IMR-90 (cell line): ENCODE measurements at regions not wholly inside any gene's neighbourhood (a gene's known extent, or its start where the extent isn't known, plus 50 kb on each side); places are given as distances from the start of the nearest gene placed in this dataset.

ENCODE experiments used
- ATAC-seq: fragments of 200-7000 bp; cut with Tn5 transposase; 2 replicates; pipeline ENCODE4 v1.9.1; 2020; ENCODE audit warnings: low read depth, mild to moderate bottlenecking, moderate library complexity
- BruUV-seq: library from RNA; stranded (reverse); fragments of 400-500 nt; replicated peaks from 2 replicates; lab custom pipeline; 2021; lab: Mats Ljungman, UMichigan
- CTCF ChIA-PET: fragments of 300-600 bp; formaldehyde crosslinking; extraction: SDS; loops from one replicate; lab custom pipeline; 2021; ENCODE audit warnings: antibody characterized with exemption; lab: Yijun Ruan, JAX
- POLR2A ChIA-PET: fragments of 300-600 bp; sonication (Branson Sonifier 250); formaldehyde crosslinking; loops from one replicate; lab custom pipeline; 2022; ENCODE audit warnings: antibody characterized with exemption; ENCODE audit not compliant: unreplicated experiment; lab: Charles Lee
- DNase-seq: peaks from one replicate; pipeline ENCODE4 v3.0.0; 2013
- H2AFZ ChIP-seq: replicated peaks from 2 replicates; pipeline ENCODE3; 2013; ENCODE audit warnings: low read length, mild to moderate bottlenecking; ENCODE audit not compliant: poor library complexity
- H2AK5ac ChIP-seq: 2 replicates; pipeline ENCODE4 v1.6.1; 2013; ENCODE audit warnings: low read depth, low read length, inconsistent platforms
- H2AK9ac ChIP-seq: replicated peaks from 2 replicates; pipeline ENCODE3; 2013; ENCODE audit warnings: mild to moderate bottlenecking, low read depth, low read length, moderate library complexity; ENCODE audit not compliant: poor library complexity
- H2BK120ac ChIP-seq: 2 replicates; pipeline ENCODE4 v1.6.1; 2013; ENCODE audit warnings: low read depth, low read length, inconsistent platforms
- H2BK15ac ChIP-seq: 3 replicates; pipeline ENCODE4 v1.6.1; 2013; ENCODE audit warnings: low read depth, low read length, inconsistent platforms
- H2BK20ac ChIP-seq: 2 replicates; pipeline ENCODE4 v1.6.1; 2013; ENCODE audit warnings: low read depth, mild to moderate bottlenecking, inconsistent platforms, low read length, moderate library complexity
- H2BK5ac ChIP-seq: 2 replicates; pipeline ENCODE4 v1.6.1; 2013; ENCODE audit warnings: mild to moderate bottlenecking, low read depth, low read length, inconsistent platforms; ENCODE audit not compliant: poor library complexity, severe bottlenecking
- H3K14ac ChIP-seq: replicated peaks from 2 replicates; pipeline ENCODE4 v1.6.1; 2013; ENCODE audit warnings: low read depth, low read length, inconsistent platforms
- H3K18ac ChIP-seq: 2 replicates; pipeline ENCODE4 v1.6.1; 2013; ENCODE audit warnings: low read depth, low read length, control low read depth
- H3K23ac ChIP-seq: 2 replicates; pipeline ENCODE4 v1.6.1; 2013; ENCODE audit warnings: low read depth, low read length, inconsistent platforms
- H3K27ac ChIP-seq: 2 replicates; pipeline ENCODE4 v1.5.1; 2013; ENCODE audit warnings: mild to moderate bottlenecking, control low read depth, low read length; ENCODE audit not compliant: insufficient read depth
- H3K27me3 ChIP-seq: 2 replicates; pipeline ENCODE4 v1.6.1; 2013; ENCODE audit warnings: low read length; ENCODE audit not compliant: control insufficient read depth, insufficient read depth
- H3K36me3 ChIP-seq: 2 replicates; pipeline ENCODE4 v1.6.1; 2013; ENCODE audit warnings: low read length, mixed read lengths; ENCODE audit not compliant: control insufficient read depth, insufficient read depth
- H3K4ac ChIP-seq: 2 replicates; pipeline ENCODE4 v1.6.1; 2013; ENCODE audit warnings: low read depth, low read length, inconsistent platforms
- H3K4me1 ChIP-seq: 2 replicates; pipeline ENCODE4 v1.6.1; 2013; ENCODE audit warnings: low read length, mixed read lengths; ENCODE audit not compliant: control insufficient read depth, insufficient read depth
- H3K4me2 ChIP-seq: 2 replicates; pipeline ENCODE4 v1.6.1; 2013; ENCODE audit warnings: low read depth, mild to moderate bottlenecking, control low read depth, low read length, moderate library complexity
- H3K4me3 ChIP-seq: 2 replicates; pipeline ENCODE4 v1.5.1; 2013; ENCODE audit warnings: low read depth, mild to moderate bottlenecking, control low read depth, low read length, moderate library complexity; ENCODE audit not compliant: insufficient read depth
- H3K56ac ChIP-seq: 2 replicates; pipeline ENCODE4 v1.6.1; 2013; ENCODE audit warnings: low read length, inconsistent platforms; ENCODE audit not compliant: insufficient read depth; ENCODE audit errors: extremely low read depth
- H3K79me1 ChIP-seq, 2 experiments: 2 replicates each; pipeline ENCODE4 v1.6.1; 2013; ENCODE audit warnings: low read length in 2 of 2, inconsistent platforms in 1 of 2, low read depth in 1 of 2
- H3K9ac ChIP-seq: 2 replicates; pipeline ENCODE4 v1.6.1; 2013; ENCODE audit warnings: low read depth, low read length, control low read depth
- H3K9me1 ChIP-seq: 2 replicates; pipeline ENCODE4 v1.6.1; 2013; ENCODE audit warnings: low read length, inconsistent platforms; ENCODE audit not compliant: insufficient read depth
- H3K9me3 ChIP-seq: 2 replicates; pipeline ENCODE4 v1.6.1; 2013; ENCODE audit warnings: low read length; ENCODE audit not compliant: control insufficient read depth, insufficient read depth
- H4K20me1 ChIP-seq: 2 replicates; pipeline ENCODE4 v1.6.1; 2013; ENCODE audit warnings: low read length, inconsistent platforms; ENCODE audit not compliant: insufficient read depth
- H4K5ac ChIP-seq: 2 replicates; pipeline ENCODE4 v1.6.1; 2013; ENCODE audit warnings: mild to moderate bottlenecking, low read depth, low read length, control low read depth
- H4K8ac ChIP-seq, 2 experiments: 2 replicates each; pipeline ENCODE4 v1.6.1; 2013; ENCODE audit warnings: low read depth in 2 of 2, low read length in 2 of 2, control low read depth in 1 of 2, inconsistent platforms in 1 of 2
- H4K91ac ChIP-seq: 2 replicates; pipeline ENCODE4 v1.6.1; 2013; ENCODE audit warnings: low read depth, low read length, inconsistent platforms; ENCODE audit not compliant: insufficient read depth
- BHLHE40 ChIP-seq: fragments of 150-350 bp; IDR thresholded peaks from 2 replicates; pipeline ENCODE4 v1.6.1; 2016; ENCODE audit warnings: mild to moderate bottlenecking, low read depth, low read length
- MAFK ChIP-seq: IDR thresholded peaks from 2 replicates; pipeline ENCODE4 v1.6.1; 2012; ENCODE audit warnings: low read depth, low read length, improper control_type of control experiment
- SMC3 ChIP-seq: fragments of 150-350 bp; IDR thresholded peaks from 2 replicates; pipeline ENCODE4 v1.6.1; 2016; ENCODE audit warnings: low read depth, mild to moderate bottlenecking, antibody characterized with exemption, low read length, moderate library complexity
- WGBS, 2 experiments: methylation state at CpG; one replicate each; pipeline versions ENCODE4 v1.1.5 to v1.1.7; 2013; ENCODE audit warnings: missing lambda C conversion rate in 2 of 2; ENCODE audit not compliant: insufficient read length in 1 of 2; ENCODE audit errors: extremely low coverage in 2 of 2; 5-methylcytosine and 5-hydroxymethylcytosine counted together
- dilution Hi-C: fragments of 300-500 bp; cut with HindIII; formaldehyde crosslinking; loops from one replicate; pipeline ENCODE4 v1.14.3; 2018; ENCODE audit warnings: low sequenced_read_pairs; ENCODE audit not compliant: unreplicated experiment
- in situ Hi-C: fragments of 300-500 bp; cut with MboI; formaldehyde crosslinking; loops from 3 replicates; pipeline ENCODE4 v1.14.3; 2019; ENCODE audit warnings: low sequenced_read_pairs, inconsistent platforms, mixed read lengths
- intact Hi-C: fragments of 100-400 bp; cut with micrococcal nuclease; formaldehyde crosslinking; loops from 2 replicates; pipeline ENCODE4 v1.10.0; 2022
- TF ChIP-seq, protein P1 (sequence below): fragments of 150-350 bp; IDR thresholded peaks from 2 replicates; pipeline ENCODE4 v1.6.1; 2017; ENCODE audit warnings: mild to moderate bottlenecking, antibody characterized with exemption, low read length, low read depth

DNA sequence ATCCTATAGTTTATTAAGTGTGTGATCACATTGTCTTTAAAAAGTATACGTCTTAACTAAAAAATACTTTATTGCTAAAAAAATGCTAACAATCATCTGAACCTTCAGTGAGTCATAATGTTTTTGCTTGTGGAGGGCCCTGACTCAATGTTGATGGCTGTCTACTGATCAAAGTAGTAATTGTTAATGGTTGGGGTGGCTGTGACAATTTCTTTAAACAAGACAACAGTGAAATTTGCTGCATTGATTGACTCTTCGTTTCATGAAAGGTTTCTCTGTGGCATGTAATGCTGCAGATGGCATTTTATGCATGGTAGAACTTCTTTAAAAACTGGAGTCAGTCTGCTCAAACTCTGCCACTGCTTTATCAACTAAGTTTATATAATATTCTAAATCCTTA is 101.4 kb upstream of the IL15 start:
- H2AK9ac ChIP-seq = no peak overlapping the region
- H3K79me1 ChIP-seq = no peaks in the 10 kb centered on the region
- in situ Hi-C loops (no loop called here), dilution Hi-C loops (no loop called here), intact Hi-C loops (no loop called here)
- peak; percentile 19 for DNase-seq
- H3K4me1 ChIP-seq = no peaks in the 10 kb centered on the region; the same call in 1 of the 2 replicates
- no peak overlapping the region for H2BK120ac ChIP-seq
- no peak overlapping the region for H3K4ac ChIP-seq
- POLR2A ChIA-PET = no interaction called here
- H3K27me3 ChIP-seq = no peaks in the 10 kb centered on the region
- H4K8ac ChIP-seq = no peak overlapping the region
- H3K27ac ChIP-seq = no peak overlapping the region
- no peak overlapping the region for H2AFZ ChIP-seq
- no peak overlapping the region for H3K4me3 ChIP-seq
- no peak overlapping the region for H2BK5ac ChIP-seq
- no peak overlapping the region for H2BK15ac ChIP-seq
- TF ChIP-seq MAFK = no peak
- TF ChIP-seq BHLHE40 = no peak
- TF ChIP-seq, protein P1, sequence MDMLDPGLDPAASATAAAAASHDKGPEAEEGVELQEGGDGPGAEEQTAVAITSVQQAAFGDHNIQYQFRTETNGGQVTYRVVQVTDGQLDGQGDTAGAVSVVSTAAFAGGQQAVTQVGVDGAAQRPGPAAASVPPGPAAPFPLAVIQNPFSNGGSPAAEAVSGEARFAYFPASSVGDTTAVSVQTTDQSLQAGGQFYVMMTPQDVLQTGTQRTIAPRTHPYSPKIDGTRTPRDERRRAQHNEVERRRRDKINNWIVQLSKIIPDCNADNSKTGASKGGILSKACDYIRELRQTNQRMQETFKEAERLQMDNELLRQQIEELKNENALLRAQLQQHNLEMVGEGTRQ = no peak
- no peak for TF ChIP-seq SMC3
- no peak overlapping the region for H4K91ac ChIP-seq
- H2BK20ac ChIP-seq = no peak overlapping the region
- no peak for ATAC-seq
- no CpG with 5 or more reads among the region's 2 CpGs for WGBS, 2 experiments
- H3K9me3 ChIP-seq = peaks cover 3% of the 10 kb centered on the region; the same call in 1 of the 2 replicates
- H4K20me1 ChIP-seq = no peaks in the 10 kb centered on the region
- H3K23ac ChIP-seq = no peak overlapping the region
- no peak overlapping the region for H2AK5ac ChIP-seq
- H3K18ac ChIP-seq = no peak overlapping the region
- H4K5ac ChIP-seq = no peak overlapping the region
- no peaks in the 10 kb centered on the region for H3K36me3 ChIP-seq
- no peak overlapping the region for H3K9ac ChIP-seq
- no peaks in the 10 kb centered on the region for H3K9me1 ChIP-seq
- no peak overlapping the region for H3K14ac ChIP-seq
- no TSS peak for BruUV-seq
- no peak overlapping the region for H3K56ac ChIP-seq
- CTCF ChIA-PET = no interaction called here
- no peak overlapping the region for H3K4me2 ChIP-seq
